HepG2 (cell line): ENCODE measurements at regions not wholly inside any gene's neighbourhood (a gene's known extent, or its start where the extent isn't known, plus 50 kb on each side); places are given as distances from the start of the nearest gene placed in this dataset.

ENCODE experiments used
- ATAC-seq: fragments of 200-7000 bp; cut with Tn5 transposase; 3 replicates; pipeline ENCODE4 v1.9.1; 2020; ENCODE audit warnings: mild to moderate bottlenecking, moderate library complexity
- BruUV-seq: library from RNA; stranded (reverse); fragments of 400-500 nt; replicated peaks from 2 replicates; lab custom pipeline; 2021; lab: Mats Ljungman, UMichigan
- CTCF ChIA-PET: fragments of 300-600 bp; formaldehyde crosslinking; extraction: SDS; loops from one replicate; lab custom pipeline; 2021; ENCODE audit warnings: low total read pairs, inconsistent platforms, low intra/inter-chr PET ratio; lab: Yijun Ruan, JAX
- POLR2A ChIA-PET: fragments of 350-600 bp; sonication (Branson Sonifier 250); formaldehyde crosslinking; loops from one replicate; lab custom pipeline; 2020; ENCODE audit warnings: antibody characterized with exemption, inconsistent platforms; lab: Yijun Ruan, JAX
- DNase-seq: peaks from one replicate; pipeline ENCODE4 v3.0.0-alpha.2; 2015; ENCODE audit warnings: low spot score
- FAIRE-seq: peaks from 3 replicates; lab custom pipeline; 2011; peaks lifted over from hg19 to GRCh38; lab: Jason Lieb, UNC
- H2AFZ ChIP-seq: one replicate; pipeline ENCODE4 v1.6.1; 2011; ENCODE audit warnings: low read length, inconsistent platforms
- H3K27ac ChIP-seq: fragments of 300-600 bp; 3 replicates; pipeline ENCODE4 v1.8.0; 2011; ENCODE audit warnings: mixed run types, mild to moderate bottlenecking, mixed read lengths, low read length, inconsistent platforms; ENCODE audit not compliant: insufficient read depth; ENCODE audit errors: extremely low read length
- H3K27me3 ChIP-seq, 2 experiments: fragments of 200-600 bp in 1 of 2; 2 replicates in 1 of 2; 3 replicates in 1 of 2; pipeline versions ENCODE4 v1.6.0 to v1.8.0; 2011; ENCODE audit warnings: low read length in 2 of 2, mild to moderate bottlenecking in 2 of 2, moderate library complexity in 2 of 2, inconsistent platforms in 1 of 2; ENCODE audit not compliant: insufficient read depth in 2 of 2, control insufficient read depth in 1 of 2
- H3K36me3 ChIP-seq, 2 experiments: fragments of 200-600 bp in 1 of 2; replicated peaks in 1 of 2; 2 replicates in 1 of 2; 3 replicates in 1 of 2; pipeline versions ENCODE4 v1.5.1 to v1.8.0; 2011; ENCODE audit warnings: low read length in 2 of 2, inconsistent platforms in 1 of 2; ENCODE audit not compliant: insufficient read depth in 2 of 2, control insufficient read depth in 1 of 2
- H3K4me1 ChIP-seq: 2 replicates; pipeline ENCODE4 v1.5.1; 2012; ENCODE audit warnings: low read length, inconsistent platforms; ENCODE audit not compliant: insufficient read depth
- H3K4me2 ChIP-seq: 2 replicates; pipeline ENCODE4 v1.6.0; 2011; ENCODE audit warnings: low read depth, low read length, inconsistent platforms
- H3K4me3 ChIP-seq, 3 experiments: fragments of 200-600 bp in 1 of 3; sonication (generic), shearing (Covaris generic) in 1 of 3; replicated peaks in 1 of 3; 2 replicates each; pipeline ENCODE4 v1.5.1; 2011 to 2016; ENCODE audit warnings: low read length in 3 of 3, inconsistent platforms in 2 of 3, low read depth in 2 of 3, mild to moderate bottlenecking in 2 of 3, control low read depth in 1 of 3, mixed read lengths in 1 of 3; ENCODE audit not compliant: insufficient read depth in 1 of 3
- H3K79me2 ChIP-seq: one replicate; pipeline ENCODE4 v1.6.1; 2011; ENCODE audit warnings: low read length, inconsistent platforms; ENCODE audit not compliant: insufficient read depth
- H3K9ac ChIP-seq: 2 replicates; pipeline ENCODE4 v1.6.0; 2011; ENCODE audit warnings: mild to moderate bottlenecking, low read depth, low read length, inconsistent platforms; ENCODE audit not compliant: insufficient read depth
- H3K9me3 ChIP-seq: 2 replicates; pipeline ENCODE4 v1.5.1; 2012; ENCODE audit warnings: mild to moderate bottlenecking, low read length
- H4K20me1 ChIP-seq: 2 replicates; pipeline ENCODE4 v1.6.0; 2011; ENCODE audit warnings: inconsistent platforms, mild to moderate bottlenecking, low read length, moderate library complexity; ENCODE audit not compliant: insufficient read depth
- DNMT3B ChIP-seq: conservative IDR thresholded peaks from 2 replicates; pipeline ENCODE4 v1.6.1; 2016; ENCODE audit warnings: missing biosample characterization, control low read depth
- GATAD1 ChIP-seq: IDR thresholded peaks from 2 replicates; pipeline ENCODE4 v1.6.1; 2016; ENCODE audit warnings: missing genetic modification reagents, missing compliant biosample characterization
- MED13 ChIP-seq: sonication (generic); formaldehyde crosslinking; IDR thresholded peaks from 2 replicates; pipeline ENCODE4 v1.5.0; 2020; ENCODE audit warnings: missing genetic modification reagents
- MEIS1 ChIP-seq: sonication (generic); formaldehyde crosslinking; IDR thresholded peaks from 2 replicates; pipeline ENCODE4 v1.9.0; 2021; ENCODE audit warnings: mild to moderate bottlenecking, missing genetic modification reagents, moderate library complexity, borderline replicate concordance
- NKX3-1 ChIP-seq: sonication (generic); formaldehyde crosslinking; IDR thresholded peaks from 2 replicates; pipeline ENCODE4 v1.5.0; 2020; ENCODE audit warnings: missing genetic modification reagents
- PCBP2 ChIP-seq: fragments of 200-400 bp; formaldehyde crosslinking; optimal IDR thresholded peaks from 2 replicates; pipeline ENCODE3; 2018; ENCODE audit warnings: low read length, low read depth; ENCODE audit not compliant: poor library complexity, severe bottlenecking
- SAP130 ChIP-seq: IDR thresholded peaks from 2 replicates; pipeline ENCODE4 v1.6.1; 2016; ENCODE audit warnings: low read depth
- ZC3H4 ChIP-seq: sonication (generic); formaldehyde crosslinking; IDR thresholded peaks from 2 replicates; pipeline ENCODE4 v1.4.0; 2020; ENCODE audit warnings: missing genetic modification reagents, borderline replicate concordance
- ZIK1 ChIP-seq: sonication (generic); formaldehyde crosslinking; IDR thresholded peaks from 2 replicates; pipeline ENCODE4 v1.5.0; 2020; ENCODE audit warnings: mild to moderate bottlenecking, low read depth, missing genetic modification reagents, borderline replicate concordance
- ZNF777 ChIP-seq: sonication (generic); formaldehyde crosslinking; IDR thresholded peaks from 2 replicates; pipeline ENCODE4 v1.4.0; 2020; ENCODE audit warnings: missing genetic modification reagents
- in situ Hi-C: cut with HindIII; loops from 2 replicates; pipeline ENCODE4 v1.10.0; 2017; ENCODE audit warnings: low pct_unique_long_range_greater_than_20kb; ENCODE audit not compliant: extremely low pct_ligation_motif_present
- intact Hi-C: fragments of 100-400 bp; cut with micrococcal nuclease; formaldehyde crosslinking; loops from one replicate; pipeline ENCODE4 v1.10.0; 2022; ENCODE audit not compliant: unreplicated experiment
- TF ChIP-seq, protein P1 (sequence below): fragments of 450-650 bp; IDR thresholded peaks from 2 replicates; pipeline ENCODE4 v1.6.1; 2017; ENCODE audit warnings: mild to moderate bottlenecking
- TF ChIP-seq, protein P2 (sequence below): sonication (generic); formaldehyde crosslinking; IDR thresholded peaks from 2 replicates; pipeline ENCODE4 v1.4.0; 2020; ENCODE audit warnings: mild to moderate bottlenecking, missing genetic modification reagents
- TF ChIP-seq, protein P3 (sequence below): sonication (generic); formaldehyde crosslinking; IDR thresholded peaks from 2 replicates; pipeline ENCODE4 v1.5.0; 2020; ENCODE audit warnings: mild to moderate bottlenecking, missing genetic modification reagents, moderate library complexity
- TF ChIP-seq, protein P4 (sequence below): sonication (generic); formaldehyde crosslinking; IDR thresholded peaks from 2 replicates; pipeline ENCODE4 v1.8.1; 2023; ENCODE audit warnings: mild to moderate bottlenecking, missing genetic modification reagents, borderline replicate concordance
- TF ChIP-seq, protein P5 (sequence below): sonication (generic); formaldehyde crosslinking; IDR thresholded peaks from 2 replicates; pipeline ENCODE4 v1.4.0; 2020; ENCODE audit warnings: missing genetic modification reagents

DNA sequence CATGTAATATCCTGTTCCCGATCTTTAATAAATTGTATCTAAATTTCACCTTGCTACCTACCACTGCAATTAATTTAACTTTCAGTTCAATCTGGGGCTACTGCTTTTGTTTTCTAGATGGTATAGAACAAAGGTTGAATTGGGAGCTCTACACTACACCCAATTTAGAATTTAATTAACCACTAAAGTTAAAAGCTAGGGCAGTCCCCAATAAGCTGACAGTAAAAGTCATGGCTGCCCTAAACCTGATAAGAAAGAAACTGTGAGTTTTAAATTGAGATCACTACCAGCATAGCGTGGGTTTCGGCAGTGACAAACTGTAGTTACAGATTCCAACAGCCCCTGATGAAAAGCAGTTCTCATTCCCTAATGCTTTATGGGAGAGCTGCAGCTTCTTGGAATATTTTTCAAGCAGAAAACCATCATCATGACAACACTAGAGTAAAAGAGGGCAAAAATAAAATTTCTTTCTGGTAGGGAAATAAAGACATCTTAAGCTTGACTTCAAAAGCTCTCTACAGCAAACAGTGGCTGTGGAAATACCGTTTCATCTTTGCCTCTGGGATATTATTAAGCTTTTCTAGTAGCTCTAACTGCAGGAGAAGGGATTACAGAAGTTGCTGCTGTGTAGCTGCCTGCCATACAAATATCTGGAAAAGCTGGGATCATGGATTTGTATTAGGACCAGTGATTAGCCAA, 1372.1 kb downstream of the EPHA7 start (continued):
- no peak for TF ChIP-seq MEIS1
- TF ChIP-seq, all 625 proteins: peak for 0

DNA sequence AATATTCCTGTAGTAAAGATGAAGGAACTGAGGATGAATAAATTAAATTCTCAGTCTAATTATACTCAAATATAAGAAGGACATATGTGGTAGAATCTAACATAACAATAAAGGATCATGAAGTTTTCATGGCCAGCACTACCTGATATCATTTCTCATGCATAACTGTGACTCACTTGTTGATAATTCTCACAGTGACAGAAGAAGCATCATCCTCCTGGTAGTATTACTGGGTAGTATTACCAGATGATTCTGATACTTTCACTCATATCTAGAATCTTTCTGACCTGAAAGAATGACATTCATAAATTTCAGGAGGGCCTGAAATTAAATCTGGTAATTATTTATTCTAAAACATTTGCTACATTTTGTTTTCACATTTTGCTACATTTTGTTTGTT, 1375.0 kb downstream of the EPHA7 start:
- ATAC-seq = no peak
- POLR2A ChIA-PET = no interaction called here
- no peak for TF ChIP-seq GATAD1 (CRISPR knock-in tag)
- TF ChIP-seq ZC3H4 (CRISPR knock-in tag) = no peak
- TF ChIP-seq DNMT3B (CRISPR knock-in tag) = no peak
- TF ChIP-seq, protein P1, sequence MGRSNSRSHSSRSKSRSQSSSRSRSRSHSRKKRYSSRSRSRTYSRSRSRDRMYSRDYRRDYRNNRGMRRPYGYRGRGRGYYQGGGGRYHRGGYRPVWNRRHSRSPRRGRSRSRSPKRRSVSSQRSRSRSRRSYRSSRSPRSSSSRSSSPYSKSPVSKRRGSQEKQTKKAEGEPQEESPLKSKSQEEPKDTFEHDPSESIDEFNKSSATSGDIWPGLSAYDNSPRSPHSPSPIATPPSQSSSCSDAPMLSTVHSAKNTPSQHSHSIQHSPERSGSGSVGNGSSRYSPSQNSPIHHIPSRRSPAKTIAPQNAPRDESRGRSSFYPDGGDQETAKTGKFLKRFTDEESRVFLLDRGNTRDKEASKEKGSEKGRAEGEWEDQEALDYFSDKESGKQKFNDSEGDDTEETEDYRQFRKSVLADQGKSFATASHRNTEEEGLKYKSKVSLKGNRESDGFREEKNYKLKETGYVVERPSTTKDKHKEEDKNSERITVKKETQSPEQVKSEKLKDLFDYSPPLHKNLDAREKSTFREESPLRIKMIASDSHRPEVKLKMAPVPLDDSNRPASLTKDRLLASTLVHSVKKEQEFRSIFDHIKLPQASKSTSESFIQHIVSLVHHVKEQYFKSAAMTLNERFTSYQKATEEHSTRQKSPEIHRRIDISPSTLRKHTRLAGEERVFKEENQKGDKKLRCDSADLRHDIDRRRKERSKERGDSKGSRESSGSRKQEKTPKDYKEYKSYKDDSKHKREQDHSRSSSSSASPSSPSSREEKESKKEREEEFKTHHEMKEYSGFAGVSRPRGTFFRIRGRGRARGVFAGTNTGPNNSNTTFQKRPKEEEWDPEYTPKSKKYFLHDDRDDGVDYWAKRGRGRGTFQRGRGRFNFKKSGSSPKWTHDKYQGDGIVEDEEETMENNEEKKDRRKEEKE = no peak
- TF ChIP-seq, protein P2, sequence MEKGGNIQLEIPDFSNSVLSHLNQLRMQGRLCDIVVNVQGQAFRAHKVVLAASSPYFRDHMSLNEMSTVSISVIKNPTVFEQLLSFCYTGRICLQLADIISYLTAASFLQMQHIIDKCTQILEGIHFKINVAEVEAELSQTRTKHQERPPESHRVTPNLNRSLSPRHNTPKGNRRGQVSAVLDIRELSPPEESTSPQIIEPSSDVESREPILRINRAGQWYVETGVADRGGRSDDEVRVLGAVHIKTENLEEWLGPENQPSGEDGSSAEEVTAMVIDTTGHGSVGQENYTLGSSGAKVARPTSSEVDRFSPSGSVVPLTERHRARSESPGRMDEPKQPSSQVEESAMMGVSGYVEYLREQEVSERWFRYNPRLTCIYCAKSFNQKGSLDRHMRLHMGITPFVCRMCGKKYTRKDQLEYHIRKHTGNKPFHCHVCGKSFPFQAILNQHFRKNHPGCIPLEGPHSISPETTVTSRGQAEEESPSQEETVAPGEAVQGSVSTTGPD = no peak
- TF ChIP-seq, protein P3, sequence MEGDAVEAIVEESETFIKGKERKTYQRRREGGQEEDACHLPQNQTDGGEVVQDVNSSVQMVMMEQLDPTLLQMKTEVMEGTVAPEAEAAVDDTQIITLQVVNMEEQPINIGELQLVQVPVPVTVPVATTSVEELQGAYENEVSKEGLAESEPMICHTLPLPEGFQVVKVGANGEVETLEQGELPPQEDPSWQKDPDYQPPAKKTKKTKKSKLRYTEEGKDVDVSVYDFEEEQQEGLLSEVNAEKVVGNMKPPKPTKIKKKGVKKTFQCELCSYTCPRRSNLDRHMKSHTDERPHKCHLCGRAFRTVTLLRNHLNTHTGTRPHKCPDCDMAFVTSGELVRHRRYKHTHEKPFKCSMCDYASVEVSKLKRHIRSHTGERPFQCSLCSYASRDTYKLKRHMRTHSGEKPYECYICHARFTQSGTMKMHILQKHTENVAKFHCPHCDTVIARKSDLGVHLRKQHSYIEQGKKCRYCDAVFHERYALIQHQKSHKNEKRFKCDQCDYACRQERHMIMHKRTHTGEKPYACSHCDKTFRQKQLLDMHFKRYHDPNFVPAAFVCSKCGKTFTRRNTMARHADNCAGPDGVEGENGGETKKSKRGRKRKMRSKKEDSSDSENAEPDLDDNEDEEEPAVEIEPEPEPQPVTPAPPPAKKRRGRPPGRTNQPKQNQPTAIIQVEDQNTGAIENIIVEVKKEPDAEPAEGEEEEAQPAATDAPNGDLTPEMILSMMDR (CRISPR knock-in tag) = no peak
- TF ChIP-seq, protein P4, sequence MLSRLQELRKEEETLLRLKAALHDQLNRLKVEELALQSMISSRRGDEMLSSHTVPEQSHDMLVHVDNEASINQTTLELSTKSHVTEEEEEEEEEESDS = no peak
- no peak for TF ChIP-seq MED13
- no peak for TF ChIP-seq SAP130
- no peak for TF ChIP-seq NKX3-1
- TF ChIP-seq ZIK1 = no peak
- no peak for TF ChIP-seq ZNF777
- no peak for TF ChIP-seq PCBP2
- TF ChIP-seq, protein P5, sequence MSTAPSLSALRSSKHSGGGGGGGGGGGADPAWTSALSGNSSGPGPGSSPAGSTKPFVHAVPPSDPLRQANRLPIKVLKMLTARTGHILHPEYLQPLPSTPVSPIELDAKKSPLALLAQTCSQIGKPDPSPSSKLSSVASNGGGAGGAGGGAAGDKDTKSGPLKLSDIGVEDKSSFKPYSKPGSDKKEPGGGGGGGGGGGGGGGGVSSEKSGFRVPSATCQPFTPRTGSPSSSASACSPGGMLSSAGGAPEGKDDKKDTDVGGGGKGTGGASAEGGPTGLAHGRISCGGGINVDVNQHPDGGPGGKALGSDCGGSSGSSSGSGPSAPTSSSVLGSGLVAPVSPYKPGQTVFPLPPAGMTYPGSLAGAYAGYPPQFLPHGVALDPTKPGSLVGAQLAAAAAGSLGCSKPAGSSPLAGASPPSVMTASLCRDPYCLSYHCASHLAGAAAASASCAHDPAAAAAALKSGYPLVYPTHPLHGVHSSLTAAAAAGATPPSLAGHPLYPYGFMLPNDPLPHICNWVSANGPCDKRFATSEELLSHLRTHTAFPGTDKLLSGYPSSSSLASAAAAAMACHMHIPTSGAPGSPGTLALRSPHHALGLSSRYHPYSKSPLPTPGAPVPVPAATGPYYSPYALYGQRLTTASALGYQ (CRISPR knock-in tag) = no peak

More for the DNA sequence above, 1375.0 kb downstream of the EPHA7 start:
- Histone ChIP-seq H3K36me3 (no peaks in the 10 kb centered on the region), H3K79me2 (no peaks in the 10 kb centered on the region), H2AFZ (no peak overlapping the region), H3K4me1 (no peaks in the 10 kb centered on the region), H3K27me3 (no peaks in the 10 kb centered on the region), H4K20me1 (no peaks in the 10 kb centered on the region), H3K9ac (no peak overlapping the region), H3K4me2 (no peak overlapping the region), H3K9me3 (no peaks in the 10 kb centered on the region), H3K27ac (no peak overlapping the region), H3K4me3 (no peak overlapping the region)
- intact Hi-C loops = no loop called here
- no peak for DNase-seq
- in situ Hi-C loops = no loop called here
- no TSS peak for BruUV-seq
- CTCF ChIA-PET = no interaction called here
- no peak for FAIRE-seq
